C4-2B (cell line): ENCODE measurements at regions not wholly inside any gene's neighbourhood (a gene's known extent, or its start where the extent isn't known, plus 50 kb on each side); places are given as distances from the start of the nearest gene placed in this dataset.

ENCODE experiments used
- ZFX ChIP-seq: fragments of 450-650 bp; IDR thresholded peaks from 2 replicates; pipeline ENCODE4 v1.6.1; 2017
- TF ChIP-seq, protein P1 (sequence below): fragments of 450-650 bp; conservative IDR thresholded peaks from 2 replicates; pipeline ENCODE4 v1.5.1; 2017; ENCODE audit warnings: mild to moderate bottlenecking

GRCh38 chr7:118039963-118040489 lies 143.9 kb upstream of the LSM8 start:
- TF ChIP-seq, protein P1, sequence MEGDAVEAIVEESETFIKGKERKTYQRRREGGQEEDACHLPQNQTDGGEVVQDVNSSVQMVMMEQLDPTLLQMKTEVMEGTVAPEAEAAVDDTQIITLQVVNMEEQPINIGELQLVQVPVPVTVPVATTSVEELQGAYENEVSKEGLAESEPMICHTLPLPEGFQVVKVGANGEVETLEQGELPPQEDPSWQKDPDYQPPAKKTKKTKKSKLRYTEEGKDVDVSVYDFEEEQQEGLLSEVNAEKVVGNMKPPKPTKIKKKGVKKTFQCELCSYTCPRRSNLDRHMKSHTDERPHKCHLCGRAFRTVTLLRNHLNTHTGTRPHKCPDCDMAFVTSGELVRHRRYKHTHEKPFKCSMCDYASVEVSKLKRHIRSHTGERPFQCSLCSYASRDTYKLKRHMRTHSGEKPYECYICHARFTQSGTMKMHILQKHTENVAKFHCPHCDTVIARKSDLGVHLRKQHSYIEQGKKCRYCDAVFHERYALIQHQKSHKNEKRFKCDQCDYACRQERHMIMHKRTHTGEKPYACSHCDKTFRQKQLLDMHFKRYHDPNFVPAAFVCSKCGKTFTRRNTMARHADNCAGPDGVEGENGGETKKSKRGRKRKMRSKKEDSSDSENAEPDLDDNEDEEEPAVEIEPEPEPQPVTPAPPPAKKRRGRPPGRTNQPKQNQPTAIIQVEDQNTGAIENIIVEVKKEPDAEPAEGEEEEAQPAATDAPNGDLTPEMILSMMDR, result no peak
- TF ChIP-seq ZFX, result no peak
